K562 (cell line): ENCODE measurements at regions not wholly inside any gene's neighbourhood (a gene's known extent, or its start where the extent isn't known, plus 50 kb on each side); places are given as distances from the start of the nearest gene placed in this dataset.

Source experiments
- AFF4 ChIP-seq: sonication (generic); formaldehyde crosslinking; IDR thresholded peaks from 2 replicates; pipeline ENCODE4 v1.8.0; 2023; ENCODE audit warnings: mild to moderate bottlenecking, missing genetic modification reagents
- ATF1 ChIP-seq, 2 experiments: fragments of 450-650 bp in 1 of 2; IDR thresholded peaks; 2 replicates each; pipeline ENCODE4 v1.6.1; 2016; ENCODE audit warnings: missing compliant biosample characterization in 1 of 2, missing genetic modification characterization in 1 of 2
- BRCA1 ChIP-seq, 2 experiments: fragments of 450-650 bp in 1 of 2; sonication (generic) in 1 of 2; formaldehyde crosslinking in 1 of 2; IDR thresholded peaks; 2 replicates each; pipeline versions ENCODE4 v1.5.0 to v1.6.1; 2017 to 2020; ENCODE audit warnings: mild to moderate bottlenecking in 1 of 2, missing genetic modification reagents in 1 of 2
- ELF4 ChIP-seq: fragments of 450-650 bp; formaldehyde crosslinking; IDR thresholded peaks from 2 replicates; pipeline ENCODE4 v1.4.0; 2022; ENCODE audit warnings: missing genetic modification characterization
- HMBOX1 ChIP-seq: sonication (generic); IDR thresholded peaks from 2 replicates; pipeline ENCODE4 v1.6.1; 2016
- IRF2 ChIP-seq: sonication (generic); formaldehyde crosslinking; IDR thresholded peaks from 2 replicates; pipeline ENCODE4 v1.8.1; 2022; ENCODE audit warnings: mild to moderate bottlenecking, missing genetic modification reagents
- PHB2 ChIP-seq: fragments of 450-650 bp; IDR thresholded peaks from 2 replicates; pipeline ENCODE4 v1.6.1; 2017; ENCODE audit warnings: low read depth
- POLR3A ChIP-seq: IDR thresholded peaks from 2 replicates; pipeline ENCODE4 v1.6.1; 2011; ENCODE audit warnings: borderline replicate concordance, mild to moderate bottlenecking, moderate library complexity; ENCODE audit not compliant: insufficient read length, insufficient read depth; ENCODE audit errors: extremely low read depth
- RBBP5 ChIP-seq: fragments of 200-600 bp; sonication (generic); IDR thresholded peaks from 2 replicates; pipeline ENCODE4 v1.6.1; 2012; ENCODE audit warnings: borderline replicate concordance, mild to moderate bottlenecking, low read length, control low read depth, inconsistent platforms; ENCODE audit not compliant: insufficient read depth, poor library complexity, severe bottlenecking
- TAF7 ChIP-seq: fragments of 450-650 bp; IDR thresholded peaks from 2 replicates; pipeline ENCODE4 v1.6.1; 2016; ENCODE audit warnings: missing genetic modification characterization, missing compliant biosample characterization
- TCF3 ChIP-seq: sonication (generic); formaldehyde crosslinking; IDR thresholded peaks from 2 replicates; pipeline ENCODE4 v1.4.0; 2020; ENCODE audit warnings: mild to moderate bottlenecking, missing genetic modification reagents
- TRIM24 ChIP-seq, 2 experiments: fragments of 450-650 bp; IDR thresholded peaks; 2 replicates each; pipeline ENCODE4 v1.6.1; 2016
- ZC3H11A ChIP-seq: IDR thresholded peaks from 2 replicates; pipeline ENCODE4 v1.6.1; 2012; ENCODE audit warnings: low read depth, low read length, improper control_type of control experiment
- ZNF41 ChIP-seq: fragments of 250-450 bp; sonication (Bioruptor Pico); conservative IDR thresholded peaks from 2 replicates; pipeline ENCODE4 v1.4.0; 2020; ENCODE audit warnings: mild to moderate bottlenecking
- ZNF655 ChIP-seq: fragments of 250-450 bp; sonication (Bioruptor Pico); IDR thresholded peaks from 2 replicates; pipeline ENCODE4 v1.5.0; 2021
- ZNF764 ChIP-seq: fragments of 250-450 bp; sonication (Bioruptor Pico); IDR thresholded peaks from 2 replicates; pipeline ENCODE4 v1.4.0; 2020; ENCODE audit warnings: low read depth, mild to moderate bottlenecking, moderate library complexity
- TF ChIP-seq, protein P1 (sequence below), 3 experiments: IDR thresholded peaks in 2 of 3; conservative IDR thresholded peaks in 1 of 3; 2 replicates each; pipeline ENCODE4 v1.5.1; 2011 to 2012; ENCODE audit warnings: low read length in 3 of 3, mild to moderate bottlenecking in 3 of 3, control low read depth in 2 of 3, improper control_type of control experiment in 1 of 3, inconsistent platforms in 1 of 3, low read depth in 1 of 3, mixed read lengths in 1 of 3, moderate library complexity in 1 of 3; ENCODE audit not compliant: insufficient read depth in 2 of 3
- TF ChIP-seq, protein P2 (sequence below): sonication (generic); formaldehyde crosslinking; IDR thresholded peaks from 2 replicates; pipeline ENCODE4 v1.8.1; 2022; ENCODE audit warnings: missing genetic modification reagents

DNA sequence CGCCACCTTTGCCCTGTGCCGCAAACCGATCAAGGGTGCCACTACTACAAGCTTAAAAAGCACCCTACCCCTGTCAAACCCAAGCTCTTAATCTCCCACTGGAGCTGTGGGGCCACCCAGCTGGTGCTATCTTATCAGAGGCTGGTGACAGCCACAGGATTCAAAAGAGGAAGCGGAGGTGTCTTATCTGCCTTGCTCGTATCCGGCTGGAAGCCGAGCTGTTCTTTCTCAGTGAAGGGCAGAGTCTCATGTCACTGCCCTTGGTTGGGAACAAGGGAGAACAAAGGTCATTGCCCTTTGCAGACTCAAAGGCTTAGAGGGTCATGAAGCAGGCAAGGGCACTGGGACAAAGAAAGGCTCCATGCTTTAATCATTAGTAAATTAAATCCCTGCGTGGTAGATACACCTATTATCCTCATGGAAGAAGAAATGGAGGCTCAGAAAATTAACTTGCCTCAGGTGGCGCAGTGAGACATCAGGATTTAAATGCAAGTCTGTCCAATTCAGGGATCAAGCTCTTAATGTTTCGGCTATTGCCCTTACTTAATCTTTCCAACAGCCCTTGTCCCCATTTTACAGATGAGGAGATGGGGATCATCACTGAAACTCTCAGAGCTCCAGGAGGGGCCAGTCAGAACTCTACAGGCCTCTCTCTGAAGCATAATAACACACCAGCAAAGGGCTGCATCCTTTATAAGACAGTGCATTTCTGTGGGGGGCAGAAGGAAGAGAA is 360.0 kb upstream of the PROK2 start (continued):
- TF ChIP-seq, protein P1, sequence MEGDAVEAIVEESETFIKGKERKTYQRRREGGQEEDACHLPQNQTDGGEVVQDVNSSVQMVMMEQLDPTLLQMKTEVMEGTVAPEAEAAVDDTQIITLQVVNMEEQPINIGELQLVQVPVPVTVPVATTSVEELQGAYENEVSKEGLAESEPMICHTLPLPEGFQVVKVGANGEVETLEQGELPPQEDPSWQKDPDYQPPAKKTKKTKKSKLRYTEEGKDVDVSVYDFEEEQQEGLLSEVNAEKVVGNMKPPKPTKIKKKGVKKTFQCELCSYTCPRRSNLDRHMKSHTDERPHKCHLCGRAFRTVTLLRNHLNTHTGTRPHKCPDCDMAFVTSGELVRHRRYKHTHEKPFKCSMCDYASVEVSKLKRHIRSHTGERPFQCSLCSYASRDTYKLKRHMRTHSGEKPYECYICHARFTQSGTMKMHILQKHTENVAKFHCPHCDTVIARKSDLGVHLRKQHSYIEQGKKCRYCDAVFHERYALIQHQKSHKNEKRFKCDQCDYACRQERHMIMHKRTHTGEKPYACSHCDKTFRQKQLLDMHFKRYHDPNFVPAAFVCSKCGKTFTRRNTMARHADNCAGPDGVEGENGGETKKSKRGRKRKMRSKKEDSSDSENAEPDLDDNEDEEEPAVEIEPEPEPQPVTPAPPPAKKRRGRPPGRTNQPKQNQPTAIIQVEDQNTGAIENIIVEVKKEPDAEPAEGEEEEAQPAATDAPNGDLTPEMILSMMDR (IDR thresholded peaks at IDR 0.05 in 2 of 3, conservative IDR thresholded peaks at IDR 0.05 in 1 of 3; ENCODE audit: insufficient read depth in 2 of 3, low read depth in 1 of 3, low read length in 3 of 3) = no peak
- TF ChIP-seq TRIM24 (IDR thresholded peaks at IDR 0.05) (peak; percentile 97), TCF3 (CRISPR knock-in tag) (peak; percentile 98), IRF2 (CRISPR knock-in tag) (no peak), HMBOX1 (0 out of 2 replicates have a peak, but pooled peaks have one; percentile 48), ZNF41 (CRISPR knock-in tag) (peak; percentile 75; the same call in 1 of the 2 replicates), PHB2 (peak; percentile 87), POLR3A (no peak), ELF4 (CRISPR knock-in tag) (0 out of 2 replicates have a peak, but pooled peaks have one; percentile 61), TAF7 (tag) (no peak), BRCA1 (IDR thresholded peaks at IDR 0.05) (no peak), BRCA1 (CRISPR knock-in tag; IDR thresholded peaks at IDR 0.05) (no peak), ZNF764 (CRISPR knock-in tag) (no peak), ZNF655 (CRISPR knock-in tag) (no peak), ATF1 (CRISPR knock-in tag; IDR thresholded peaks at IDR 0.05) (no peak), ATF1 (tag; IDR thresholded peaks at IDR 0.05) (peak; percentile 81), RBBP5 (no peak), AFF4 (CRISPR knock-in tag) (0 out of 2 replicates have a peak, but pooled peaks have one; percentile 40), ZC3H11A (no peak)
- TF ChIP-seq, protein P2, sequence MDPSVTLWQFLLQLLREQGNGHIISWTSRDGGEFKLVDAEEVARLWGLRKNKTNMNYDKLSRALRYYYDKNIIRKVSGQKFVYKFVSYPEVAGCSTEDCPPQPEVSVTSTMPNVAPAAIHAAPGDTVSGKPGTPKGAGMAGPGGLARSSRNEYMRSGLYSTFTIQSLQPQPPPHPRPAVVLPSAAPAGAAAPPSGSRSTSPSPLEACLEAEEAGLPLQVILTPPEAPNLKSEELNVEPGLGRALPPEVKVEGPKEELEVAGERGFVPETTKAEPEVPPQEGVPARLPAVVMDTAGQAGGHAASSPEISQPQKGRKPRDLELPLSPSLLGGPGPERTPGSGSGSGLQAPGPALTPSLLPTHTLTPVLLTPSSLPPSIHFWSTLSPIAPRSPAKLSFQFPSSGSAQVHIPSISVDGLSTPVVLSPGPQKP (CRISPR knock-in tag) = no peak
